WTC11 (cell line): ENCODE measurements at regions not wholly inside any gene's neighbourhood (a gene's known extent, or its start where the extent isn't known, plus 50 kb on each side); places are given as distances from the start of the nearest gene placed in this dataset.
"Not testable (repeated sequence)": the region's sequence is repeated elsewhere in the genome, so short reads cannot be mapped to it uniquely, and the experiment has no call there.

ENCODE experiments used
- CBFB ChIP-seq: sonication (generic); formaldehyde crosslinking; IDR thresholded peaks from 2 replicates; pipeline ENCODE4 v1.8.1; 2022; ENCODE audit warnings: mild to moderate bottlenecking, low read depth, missing genetic modification reagents
- CTCF ChIP-seq: fragments of 200-600 bp; IDR thresholded peaks from 2 replicates; pipeline ENCODE4 v1.8.0; 2022; ENCODE audit warnings: antibody characterized with exemption
- ETV6 ChIP-seq: sonication (generic); formaldehyde crosslinking; IDR thresholded peaks from 2 replicates; pipeline ENCODE4 v1.8.1; 2022; ENCODE audit warnings: mild to moderate bottlenecking, missing genetic modification reagents
- JUN ChIP-seq: sonication (generic); formaldehyde crosslinking; IDR thresholded peaks from 2 replicates; pipeline ENCODE4 v1.8.0; 2023; ENCODE audit warnings: mild to moderate bottlenecking, missing genetic modification reagents
- ZNF121 ChIP-seq: sonication (generic); formaldehyde crosslinking; IDR thresholded peaks from 2 replicates; pipeline ENCODE4 v1.8.0; 2023; ENCODE audit warnings: missing genetic modification reagents
- ZNF232 ChIP-seq: sonication (generic); formaldehyde crosslinking; IDR thresholded peaks from 2 replicates; pipeline ENCODE4 v1.8.0; 2022; ENCODE audit warnings: mild to moderate bottlenecking, missing genetic modification reagents
- ZNF671 ChIP-seq: fragments of 250-450 bp; sonication (Bioruptor Pico); IDR thresholded peaks from 2 replicates; pipeline ENCODE4 v1.8.0; 2021; ENCODE audit warnings: mild to moderate bottlenecking
- TF ChIP-seq, protein P1 (sequence below): sonication (generic); formaldehyde crosslinking; IDR thresholded peaks from 2 replicates; pipeline ENCODE4 v1.8.1; 2022; ENCODE audit warnings: low read depth, mild to moderate bottlenecking, moderate library complexity, missing genetic modification reagents, borderline replicate concordance
- TF ChIP-seq, protein P2 (sequence below): sonication (generic); formaldehyde crosslinking; IDR thresholded peaks from 2 replicates; pipeline ENCODE4 v1.8.1; 2023; ENCODE audit warnings: mild to moderate bottlenecking, missing genetic modification reagents, moderate library complexity
- TF ChIP-seq, protein P3 (sequence below): fragments of 250-450 bp; sonication (Bioruptor Pico); IDR thresholded peaks from 2 replicates; pipeline ENCODE4 v1.9.0; 2021; ENCODE audit warnings: mild to moderate bottlenecking, borderline replicate concordance
- TF ChIP-seq, protein P4 (sequence below): sonication (generic); formaldehyde crosslinking; IDR thresholded peaks from 2 replicates; pipeline ENCODE4 v1.8.1; 2023; ENCODE audit warnings: mild to moderate bottlenecking, missing genetic modification reagents, moderate library complexity

GRCh38 chr10:123371626-123372025 is 217.4 kb downstream of the BUB3 start:
- not testable (repeated sequence) for TF ChIP-seq CTCF; ETV6 (CRISPR knock-in tag); ZNF232 (CRISPR knock-in tag); CBFB; ZNF121 (CRISPR knock-in tag); JUN (CRISPR knock-in tag); ZNF671
- TF ChIP-seq, protein P1, sequence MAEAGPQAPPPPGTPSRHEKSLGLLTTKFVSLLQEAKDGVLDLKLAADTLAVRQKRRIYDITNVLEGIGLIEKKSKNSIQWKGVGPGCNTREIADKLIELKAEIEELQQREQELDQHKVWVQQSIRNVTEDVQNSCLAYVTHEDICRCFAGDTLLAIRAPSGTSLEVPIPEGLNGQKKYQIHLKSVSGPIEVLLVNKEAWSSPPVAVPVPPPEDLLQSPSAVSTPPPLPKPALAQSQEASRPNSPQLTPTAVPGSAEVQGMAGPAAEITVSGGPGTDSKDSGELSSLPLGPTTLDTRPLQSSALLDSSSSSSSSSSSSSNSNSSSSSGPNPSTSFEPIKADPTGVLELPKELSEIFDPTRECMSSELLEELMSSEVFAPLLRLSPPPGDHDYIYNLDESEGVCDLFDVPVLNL (CRISPR knock-in tag): not testable (repeated sequence)
- TF ChIP-seq, protein P2, sequence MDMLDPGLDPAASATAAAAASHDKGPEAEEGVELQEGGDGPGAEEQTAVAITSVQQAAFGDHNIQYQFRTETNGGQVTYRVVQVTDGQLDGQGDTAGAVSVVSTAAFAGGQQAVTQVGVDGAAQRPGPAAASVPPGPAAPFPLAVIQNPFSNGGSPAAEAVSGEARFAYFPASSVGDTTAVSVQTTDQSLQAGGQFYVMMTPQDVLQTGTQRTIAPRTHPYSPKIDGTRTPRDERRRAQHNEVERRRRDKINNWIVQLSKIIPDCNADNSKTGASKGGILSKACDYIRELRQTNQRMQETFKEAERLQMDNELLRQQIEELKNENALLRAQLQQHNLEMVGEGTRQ (CRISPR knock-in tag): not testable (repeated sequence)
- TF ChIP-seq, protein P3, sequence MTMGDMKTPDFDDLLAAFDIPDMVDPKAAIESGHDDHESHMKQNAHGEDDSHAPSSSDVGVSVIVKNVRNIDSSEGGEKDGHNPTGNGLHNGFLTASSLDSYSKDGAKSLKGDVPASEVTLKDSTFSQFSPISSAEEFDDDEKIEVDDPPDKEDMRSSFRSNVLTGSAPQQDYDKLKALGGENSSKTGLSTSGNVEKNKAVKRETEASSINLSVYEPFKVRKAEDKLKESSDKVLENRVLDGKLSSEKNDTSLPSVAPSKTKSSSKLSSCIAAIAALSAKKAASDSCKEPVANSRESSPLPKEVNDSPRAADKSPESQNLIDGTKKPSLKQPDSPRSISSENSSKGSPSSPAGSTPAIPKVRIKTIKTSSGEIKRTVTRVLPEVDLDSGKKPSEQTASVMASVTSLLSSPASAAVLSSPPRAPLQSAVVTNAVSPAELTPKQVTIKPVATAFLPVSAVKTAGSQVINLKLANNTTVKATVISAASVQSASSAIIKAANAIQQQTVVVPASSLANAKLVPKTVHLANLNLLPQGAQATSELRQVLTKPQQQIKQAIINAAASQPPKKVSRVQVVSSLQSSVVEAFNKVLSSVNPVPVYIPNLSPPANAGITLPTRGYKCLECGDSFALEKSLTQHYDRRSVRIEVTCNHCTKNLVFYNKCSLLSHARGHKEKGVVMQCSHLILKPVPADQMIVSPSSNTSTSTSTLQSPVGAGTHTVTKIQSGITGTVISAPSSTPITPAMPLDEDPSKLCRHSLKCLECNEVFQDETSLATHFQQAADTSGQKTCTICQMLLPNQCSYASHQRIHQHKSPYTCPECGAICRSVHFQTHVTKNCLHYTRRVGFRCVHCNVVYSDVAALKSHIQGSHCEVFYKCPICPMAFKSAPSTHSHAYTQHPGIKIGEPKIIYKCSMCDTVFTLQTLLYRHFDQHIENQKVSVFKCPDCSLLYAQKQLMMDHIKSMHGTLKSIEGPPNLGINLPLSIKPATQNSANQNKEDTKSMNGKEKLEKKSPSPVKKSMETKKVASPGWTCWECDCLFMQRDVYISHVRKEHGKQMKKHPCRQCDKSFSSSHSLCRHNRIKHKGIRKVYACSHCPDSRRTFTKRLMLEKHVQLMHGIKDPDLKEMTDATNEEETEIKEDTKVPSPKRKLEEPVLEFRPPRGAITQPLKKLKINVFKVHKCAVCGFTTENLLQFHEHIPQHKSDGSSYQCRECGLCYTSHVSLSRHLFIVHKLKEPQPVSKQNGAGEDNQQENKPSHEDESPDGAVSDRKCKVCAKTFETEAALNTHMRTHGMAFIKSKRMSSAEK (CRISPR knock-in tag): not testable (repeated sequence)
- TF ChIP-seq, protein P4, sequence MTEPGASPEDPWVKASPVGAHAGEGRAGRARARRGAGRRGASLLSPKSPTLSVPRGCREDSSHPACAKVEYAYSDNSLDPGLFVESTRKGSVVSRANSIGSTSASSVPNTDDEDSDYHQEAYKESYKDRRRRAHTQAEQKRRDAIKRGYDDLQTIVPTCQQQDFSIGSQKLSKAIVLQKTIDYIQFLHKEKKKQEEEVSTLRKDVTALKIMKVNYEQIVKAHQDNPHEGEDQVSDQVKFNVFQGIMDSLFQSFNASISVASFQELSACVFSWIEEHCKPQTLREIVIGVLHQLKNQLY (CRISPR knock-in tag): not testable (repeated sequence)
